ENCODE measurements at regions not wholly inside any gene's neighbourhood (a gene's known extent, or its start where the extent isn't known, plus 50 kb on each side); places are given as distances from the start of the nearest gene placed in this dataset.

DNA sequence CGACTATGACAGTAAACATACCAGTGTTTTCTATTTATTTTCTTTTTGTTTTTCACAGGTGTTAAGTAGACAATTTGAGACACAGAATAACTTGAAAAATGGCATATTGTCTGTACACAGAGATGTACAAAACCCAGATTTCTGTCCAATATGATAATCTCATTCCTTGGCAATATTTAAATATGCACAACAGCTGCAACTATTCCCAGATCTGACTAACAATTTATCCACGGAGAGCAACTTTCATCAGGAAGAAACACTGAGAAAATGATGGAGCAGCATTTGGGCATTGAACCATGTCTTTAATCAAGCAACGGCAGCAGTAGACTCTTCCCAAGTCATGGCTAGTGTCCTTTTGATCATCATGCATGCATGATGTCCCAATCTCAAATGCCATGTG is 452.6 kb downstream of the ZPLD1 start:
- H3K27me3 ChIP-seq (ENCODE audit: control insufficient read depth in 3 of 3, insufficient read depth in 3 of 3, low read length in 2 of 3) = no peaks in the 10 kb centered on the region
- WGBS, 2 donors = 72 to 83% methylated on average over 3 of the region's 3 CpGs
- H3K27ac ChIP-seq (ENCODE audit: low read depth in 1 of 2, low read length in 1 of 2) = no peak overlapping the region
- H3K4me3 ChIP-seq = no peak overlapping the region
- ATAC-seq (ENCODE audit: insufficient read depth, low FRiP score) = no peak
- peaks cover 0 to 2% (median 0%) of the 10 kb centered on the region in 4 donors for H3K9me3 ChIP-seq (ENCODE audit: control insufficient read depth in 4 of 4, insufficient read depth in 3 of 4, low read length in 3 of 4)
- no peak overlapping the region for H3K9ac ChIP-seq (ENCODE audit: insufficient read depth in 1 of 2, low read length in 2 of 2)
- no peak for DNase-seq
- no peaks in the 10 kb centered on the region for H3K36me3 ChIP-seq (ENCODE audit: control insufficient read depth in 4 of 4, insufficient read depth in 4 of 4, low read length in 4 of 4)
- H3K4me1 ChIP-seq (ENCODE audit: control insufficient read depth in 5 of 5, insufficient read depth in 5 of 5, low read length in 5 of 5) = no peaks in the 10 kb centered on the region
- TF ChIP-seq, protein P1, sequence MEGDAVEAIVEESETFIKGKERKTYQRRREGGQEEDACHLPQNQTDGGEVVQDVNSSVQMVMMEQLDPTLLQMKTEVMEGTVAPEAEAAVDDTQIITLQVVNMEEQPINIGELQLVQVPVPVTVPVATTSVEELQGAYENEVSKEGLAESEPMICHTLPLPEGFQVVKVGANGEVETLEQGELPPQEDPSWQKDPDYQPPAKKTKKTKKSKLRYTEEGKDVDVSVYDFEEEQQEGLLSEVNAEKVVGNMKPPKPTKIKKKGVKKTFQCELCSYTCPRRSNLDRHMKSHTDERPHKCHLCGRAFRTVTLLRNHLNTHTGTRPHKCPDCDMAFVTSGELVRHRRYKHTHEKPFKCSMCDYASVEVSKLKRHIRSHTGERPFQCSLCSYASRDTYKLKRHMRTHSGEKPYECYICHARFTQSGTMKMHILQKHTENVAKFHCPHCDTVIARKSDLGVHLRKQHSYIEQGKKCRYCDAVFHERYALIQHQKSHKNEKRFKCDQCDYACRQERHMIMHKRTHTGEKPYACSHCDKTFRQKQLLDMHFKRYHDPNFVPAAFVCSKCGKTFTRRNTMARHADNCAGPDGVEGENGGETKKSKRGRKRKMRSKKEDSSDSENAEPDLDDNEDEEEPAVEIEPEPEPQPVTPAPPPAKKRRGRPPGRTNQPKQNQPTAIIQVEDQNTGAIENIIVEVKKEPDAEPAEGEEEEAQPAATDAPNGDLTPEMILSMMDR (IDR thresholded peaks at IDR 0.05; ENCODE audit: control extremely low read depth, extremely low read depth) = no peak

DNA sequence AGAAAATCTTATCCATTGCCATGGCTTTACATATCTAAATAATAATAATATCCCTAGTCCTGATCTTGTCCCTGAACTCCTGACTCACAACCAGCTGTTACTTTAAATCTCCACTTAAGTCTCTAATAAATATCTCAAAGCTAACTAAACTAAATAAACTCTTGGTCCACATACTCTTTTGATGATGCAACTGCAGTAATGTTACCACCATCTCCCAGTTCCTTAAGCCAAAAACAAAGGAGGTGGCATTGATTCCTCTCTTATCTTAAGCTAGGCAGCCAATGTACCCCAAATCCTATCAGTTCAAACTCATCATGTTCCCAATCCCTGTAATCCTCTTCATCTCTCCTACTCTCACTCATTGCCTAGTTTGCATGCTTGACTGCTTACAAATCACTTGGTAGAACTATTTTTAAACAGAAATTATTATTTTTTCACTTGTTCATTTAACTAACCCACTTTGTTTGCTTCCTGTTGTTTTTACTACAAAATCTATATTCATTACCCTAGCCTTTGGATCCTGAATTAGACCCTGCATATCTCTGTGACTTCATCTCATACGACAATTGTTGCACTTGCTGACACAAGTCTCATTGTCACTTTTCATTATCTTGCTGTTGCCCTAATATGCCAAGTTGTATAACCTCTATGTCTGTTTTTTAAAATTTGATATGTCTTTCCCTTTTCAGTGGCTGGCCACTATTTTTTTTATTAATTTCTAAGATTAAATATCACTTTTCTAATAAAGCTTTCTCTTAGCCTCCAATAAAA is 462.2 kb downstream of the ZPLD1 start:
- ATAC-seq (ENCODE audit: insufficient read depth, low FRiP score) (no peak), DNase-seq (peak in 2 of 3 donors; percentile 12 to 26)
- Histone ChIP-seq H3K9ac (ENCODE audit: insufficient read depth in 1 of 2, low read length in 2 of 2) (no peak overlapping the region), H3K4me3 (no peak overlapping the region), H3K36me3 (ENCODE audit: control insufficient read depth in 4 of 4, insufficient read depth in 4 of 4, low read length in 4 of 4) (no peaks in the 10 kb centered on the region), H3K27ac (ENCODE audit: low read depth in 1 of 2, low read length in 1 of 2) (no peak overlapping the region), H3K9me3 (ENCODE audit: control insufficient read depth in 4 of 4, insufficient read depth in 3 of 4, low read length in 3 of 4) (no peaks in the 10 kb centered on the region), H3K4me1 (ENCODE audit: control insufficient read depth in 5 of 5, insufficient read depth in 5 of 5, low read length in 5 of 5) (peaks cover 0 to 3% (median 0%) of the 10 kb centered on the region in 5 donors), H3K27me3 (ENCODE audit: control insufficient read depth in 3 of 3, insufficient read depth in 3 of 3, low read length in 2 of 3) (no peaks in the 10 kb centered on the region)
- TF ChIP-seq, protein P1 (IDR thresholded peaks at IDR 0.05; ENCODE audit: control extremely low read depth, extremely low read depth) = no peak
- WGBS, 2 donors = 74 to 83% methylated on average over 1 of the region's 1 CpG

DNA sequence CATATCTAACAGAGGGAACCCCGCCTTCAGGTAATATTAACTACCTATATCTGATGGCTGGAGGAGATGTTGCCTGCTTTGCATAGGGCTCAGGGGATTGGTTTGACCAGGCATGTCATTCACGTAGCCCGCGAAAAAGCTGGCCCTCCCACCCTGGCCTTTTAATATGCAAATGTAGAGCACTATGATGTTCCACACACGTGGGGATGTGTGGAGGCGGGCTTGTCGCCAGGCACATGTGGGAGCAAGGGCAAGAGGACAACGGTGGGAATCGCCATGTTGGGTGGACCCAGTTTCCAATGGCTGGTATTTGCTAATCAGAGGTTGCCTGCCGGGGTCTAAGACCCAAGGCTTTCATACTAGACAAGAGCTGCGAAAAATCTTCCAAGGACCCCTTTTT is 469.8 kb downstream of the ZPLD1 start:
- Histone ChIP-seq H3K9ac (ENCODE audit: insufficient read depth in 1 of 2, low read length in 2 of 2) (no peak overlapping the region), H3K4me3 (no peak overlapping the region), H3K9me3 (ENCODE audit: control insufficient read depth in 4 of 4, insufficient read depth in 3 of 4, low read length in 3 of 4) (no peaks in the 10 kb centered on the region), H3K36me3 (ENCODE audit: control insufficient read depth in 4 of 4, insufficient read depth in 4 of 4, low read length in 4 of 4) (no peaks in the 10 kb centered on the region), H3K27me3 (ENCODE audit: control insufficient read depth in 3 of 3, insufficient read depth in 3 of 3, low read length in 2 of 3) (no peaks in the 10 kb centered on the region), H3K27ac (ENCODE audit: low read depth in 1 of 2, low read length in 1 of 2) (no peak overlapping the region), H3K4me1 (ENCODE audit: control insufficient read depth in 5 of 5, insufficient read depth in 5 of 5, low read length in 5 of 5) (no peaks in the 10 kb centered on the region)
- WGBS, 2 donors = 93% methylated on average over 11 of the region's 11 CpGs
- TF ChIP-seq, protein P1 (IDR thresholded peaks at IDR 0.05; ENCODE audit: control extremely low read depth, extremely low read depth) = no peak
- DNase-seq (no peak), ATAC-seq (ENCODE audit: insufficient read depth, low FRiP score) (no peak)

GRCh38 chr3:102905811-102906210 is 471.0 kb downstream of the ZPLD1 start:
- WGBS, 2 donors = 86 to 90% methylated on average over 2 of the region's 2 CpGs
- TF ChIP-seq, protein P1 (IDR thresholded peaks at IDR 0.05; ENCODE audit: control extremely low read depth, extremely low read depth) = no peak
- Histone ChIP-seq H3K27ac (ENCODE audit: low read depth in 1 of 2, low read length in 1 of 2) (no peak overlapping the region), H3K27me3 (ENCODE audit: control insufficient read depth in 3 of 3, insufficient read depth in 3 of 3, low read length in 2 of 3) (no peaks in the 10 kb centered on the region), H3K4me1 (ENCODE audit: control insufficient read depth in 5 of 5, insufficient read depth in 5 of 5, low read length in 5 of 5) (no peaks in the 10 kb centered on the region), H3K9me3 (ENCODE audit: control insufficient read depth in 4 of 4, insufficient read depth in 3 of 4, low read length in 3 of 4) (no peaks in the 10 kb centered on the region), H3K9ac (ENCODE audit: insufficient read depth in 1 of 2, low read length in 2 of 2) (no peak overlapping the region), H3K36me3 (ENCODE audit: control insufficient read depth in 4 of 4, insufficient read depth in 4 of 4, low read length in 4 of 4) (no peaks in the 10 kb centered on the region), H3K4me3 (no peak overlapping the region)
- no peak for ATAC-seq (ENCODE audit: insufficient read depth, low FRiP score)
- DNase-seq = no peak

All from lung (tissue), 11 donors.